ENCODE measurements at regions not wholly inside any gene's neighbourhood (a gene's known extent, or its start where the extent isn't known, plus 50 kb on each side); places are given as distances from the start of the nearest gene placed in this dataset.

- TF ChIP-seq CTCF (IDR thresholded peaks at IDR 0.05; ENCODE audit: low read depth, low read length) (no peak), MYC (IDR thresholded peaks at IDR 0.05; ENCODE audit: low read depth, low read length) (no peak), POLR2A (IDR thresholded peaks at IDR 0.05; ENCODE audit: extremely low read depth, insufficient read length) (no peak)
Measured at GRCh38 chr6:100236389-100236788, 228.3 kb downstream of the SIM1 start.

Measured in NB4 (cell line).